GM12865 (cell line): ENCODE measurements at regions not wholly inside any gene's neighbourhood (a gene's known extent, or its start where the extent isn't known, plus 50 kb on each side); places are given as distances from the start of the nearest gene placed in this dataset.

Source experiments
- DNase-seq: peaks from one replicate; pipeline ENCODE4 v3.0.0; 2010; ENCODE audit warnings: low read depth
- H3K4me3 ChIP-seq: 2 replicates; pipeline ENCODE4 v1.5.1; 2011; ENCODE audit warnings: mild to moderate bottlenecking, low read depth, low read length, control low read depth
- CTCF ChIP-seq: IDR thresholded peaks from 2 replicates; pipeline ENCODE4 v1.5.1; 2011; ENCODE audit warnings: low read length, control low read depth, low read depth, inconsistent platforms; ENCODE audit not compliant: insufficient read depth; ENCODE audit errors: missing control alignments

DNA sequence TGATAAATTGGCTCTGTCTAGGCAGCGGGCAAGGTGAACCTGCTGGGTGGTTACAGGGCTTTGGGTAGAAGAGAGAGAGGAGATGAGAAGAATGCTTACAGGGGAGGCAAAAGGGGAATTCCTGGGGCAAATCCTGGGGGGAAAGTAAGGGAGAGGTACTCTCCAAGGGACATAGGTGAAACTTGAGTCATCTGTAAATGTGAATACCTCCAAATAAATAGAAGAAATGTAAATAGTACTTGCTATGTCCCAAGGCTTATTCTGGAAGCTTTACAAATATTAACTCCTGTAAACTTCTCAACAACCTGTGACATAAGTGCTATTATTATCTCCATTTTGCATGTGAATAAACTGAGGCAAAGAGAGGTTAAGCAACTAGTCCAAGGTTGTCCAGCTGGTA is 57.7 kb upstream of the CDK13 start:
- no peak for DNase-seq
- TF ChIP-seq CTCF: no peak
- no peak overlapping the region for H3K4me3 ChIP-seq

DNA sequence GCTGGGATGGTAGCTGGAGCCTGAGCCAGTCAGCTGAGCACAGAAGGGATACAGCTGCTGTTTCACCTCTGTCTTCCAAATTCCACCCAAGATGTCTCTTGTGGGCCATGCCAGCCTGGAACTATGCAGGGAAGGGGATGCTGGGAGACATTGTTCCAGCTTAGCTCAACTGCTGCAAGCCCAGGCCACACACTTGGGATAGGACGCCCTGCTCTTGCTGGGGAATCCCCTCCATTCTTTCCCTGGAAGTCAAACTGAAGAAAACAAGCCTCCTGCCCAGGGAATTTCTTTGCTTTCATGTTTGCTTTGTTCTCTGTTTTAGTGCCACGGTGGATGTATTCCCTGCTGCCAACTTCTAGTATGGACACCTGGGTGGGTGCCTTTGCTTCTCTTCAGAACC is 55.2 kb upstream of the CDK13 start:
- DNase-seq: no peak
- H3K4me3 ChIP-seq: no peak overlapping the region
- TF ChIP-seq CTCF: no peak

GRCh38 chr7:39896840-39897239 is 53.2 kb upstream of the CDK13 start:
- TF ChIP-seq CTCF: no peak
- no peak for DNase-seq

GRCh38 chr7:39898867-39899266 is 51.2 kb upstream of the CDK13 start:
- no peak for TF ChIP-seq CTCF
- H3K4me3 ChIP-seq: no peak overlapping the region
- no peak for DNase-seq

More at GRCh38 chr7:39896840-39897239, 53.2 kb upstream of the CDK13 start:
- no peak overlapping the region for H3K4me3 ChIP-seq
